ENCODE measurements at regions not wholly inside any gene's neighbourhood (a gene's known extent, or its start where the extent isn't known, plus 50 kb on each side); places are given as distances from the start of the nearest gene placed in this dataset.

DNA sequence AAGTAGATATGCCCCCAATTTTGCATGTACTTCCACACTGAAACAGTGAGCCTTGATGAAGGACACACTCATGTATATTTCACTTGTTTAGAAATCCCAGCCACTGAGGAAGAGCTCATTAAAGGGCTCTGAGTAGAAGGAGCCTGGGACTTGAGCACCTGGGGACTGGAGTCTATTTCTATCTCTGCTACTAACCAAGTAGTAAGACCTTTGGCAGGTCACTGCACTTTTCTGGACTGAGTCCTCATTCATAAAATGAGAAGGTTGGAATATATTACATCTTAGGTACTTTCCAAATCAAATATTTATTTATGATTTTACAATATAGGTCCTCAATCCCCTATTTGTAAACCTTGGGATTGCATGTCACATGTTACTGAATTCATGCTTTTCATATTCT is 78.2 kb upstream of the C4orf54 start:
- Histone ChIP-seq H3K36me3 (ENCODE audit: control insufficient read depth, insufficient read depth, low read length) (no peaks in the 10 kb centered on the region), H3K4me1 (ENCODE audit: control insufficient read depth, insufficient read depth, low read length) (no peaks in the 10 kb centered on the region), H4K91ac (ENCODE audit: insufficient read depth, low read depth, low read length) (no peak overlapping the region), H3K9me3 (ENCODE audit: control insufficient read depth, insufficient read depth, low read length) (peaks cover 3% of the 10 kb centered on the region; the same call in 1 of the 2 replicates), H2BK120ac (ENCODE audit: low read depth, low read length) (no peak overlapping the region), H2BK15ac (ENCODE audit: low read depth, low read length) (no peak overlapping the region), H3K27me3 (ENCODE audit: control insufficient read depth, insufficient read depth, low read length) (no peaks in the 10 kb centered on the region), H3K56ac (ENCODE audit: extremely low read depth, insufficient read depth, low read length) (no peak overlapping the region), H2AFZ (replicated peaks; ENCODE audit: low read length, poor library complexity) (no peak overlapping the region), H3K14ac (replicated peaks; ENCODE audit: low read depth, low read length) (no peak overlapping the region), H4K8ac (ENCODE audit: low read depth in 2 of 2, low read length in 2 of 2) (no peak overlapping the region), H3K23ac (ENCODE audit: low read depth, low read length) (no peak overlapping the region), H4K5ac (ENCODE audit: low read depth, low read length) (no peak overlapping the region), H3K79me1 (ENCODE audit: low read depth in 1 of 2, low read length in 2 of 2) (no peaks in the 10 kb centered on the region), H2BK5ac (ENCODE audit: low read depth, low read length, poor library complexity, severe bottlenecking) (no peak overlapping the region), H2AK9ac (replicated peaks; ENCODE audit: low read depth, low read length, poor library complexity) (no peak overlapping the region), H2AK5ac (ENCODE audit: low read depth, low read length) (no peak overlapping the region), H4K20me1 (ENCODE audit: insufficient read depth, low read length) (no peaks in the 10 kb centered on the region), H3K18ac (ENCODE audit: low read depth, low read length) (no peak overlapping the region), H3K4me3 (ENCODE audit: insufficient read depth, low read depth, low read length) (no peak overlapping the region), H2BK20ac (ENCODE audit: low read depth, low read length) (no peak overlapping the region), H3K27ac (ENCODE audit: insufficient read depth, low read length) (no peak overlapping the region), H3K9me1 (ENCODE audit: insufficient read depth, low read length) (no peaks in the 10 kb centered on the region), H3K4ac (ENCODE audit: low read depth, low read length) (no peak overlapping the region), H3K9ac (ENCODE audit: low read depth, low read length) (no peak overlapping the region), H3K4me2 (ENCODE audit: low read depth, low read length) (no peak overlapping the region)
- POLR2A ChIA-PET (ENCODE audit: unreplicated experiment): no interaction called here
- CTCF ChIA-PET: no interaction called here
- no TSS peak for BruUV-seq (replicated peaks)
- DNase-seq: no peak
- ATAC-seq (ENCODE audit: low read depth): no peak
- dilution Hi-C loops (cut with HindIII; ENCODE audit: low sequenced_read_pairs, unreplicated experiment): no loop called here
- TF ChIP-seq RFX5 (IDR thresholded peaks at IDR 0.05; ENCODE audit: low read depth, low read length): no peak
- TF ChIP-seq BHLHE40 (IDR thresholded peaks at IDR 0.05; ENCODE audit: low read depth, low read length): no peak
- no peak for TF ChIP-seq RCOR1 (IDR thresholded peaks at IDR 0.05; ENCODE audit: insufficient replicate concordance, low read length)
- no peak for TF ChIP-seq NFE2L2 (IDR thresholded peaks at IDR 0.05; ENCODE audit: low read depth, low read length)
- in situ Hi-C loops (cut with MboI; ENCODE audit: low sequenced_read_pairs): no loop called here
- intact Hi-C loops (cut with micrococcal nuclease): no loop called here

Data from IMR-90 (cell line).